HG02798 (cell line): ENCODE measurements at regions not wholly inside any gene's neighbourhood (a gene's known extent, or its start where the extent isn't known, plus 50 kb on each side); places are given as distances from the start of the nearest gene placed in this dataset.

Experiments used
- ATAC-seq: cut with Tn5 transposase; IDR thresholded peaks from one replicate; pipeline ENCODE4 v1.9.1; 2021; ENCODE audit warnings: mild to moderate bottlenecking; ENCODE audit not compliant: unreplicated experiment, poor library complexity

DNA sequence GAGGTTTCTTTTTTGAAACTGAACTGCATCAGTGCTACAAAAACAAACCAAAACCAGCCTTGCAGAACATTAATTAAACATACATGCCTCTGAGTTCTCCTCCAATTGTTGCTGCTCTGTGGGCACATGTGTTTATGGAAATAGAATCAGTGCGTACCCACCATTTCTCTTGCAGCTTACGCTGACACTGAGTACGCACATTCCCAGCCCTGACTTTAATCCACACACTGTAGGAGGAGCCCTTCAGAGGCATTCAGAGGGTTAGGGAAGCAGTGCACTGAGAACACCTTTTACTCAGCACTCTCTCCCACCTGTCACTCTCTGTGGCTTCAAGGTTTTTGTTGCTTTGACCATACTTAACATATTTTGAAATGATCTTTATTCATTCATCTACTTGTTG is 250.5 kb upstream of the PWP1 start:
- ATAC-seq: no peak

DNA sequence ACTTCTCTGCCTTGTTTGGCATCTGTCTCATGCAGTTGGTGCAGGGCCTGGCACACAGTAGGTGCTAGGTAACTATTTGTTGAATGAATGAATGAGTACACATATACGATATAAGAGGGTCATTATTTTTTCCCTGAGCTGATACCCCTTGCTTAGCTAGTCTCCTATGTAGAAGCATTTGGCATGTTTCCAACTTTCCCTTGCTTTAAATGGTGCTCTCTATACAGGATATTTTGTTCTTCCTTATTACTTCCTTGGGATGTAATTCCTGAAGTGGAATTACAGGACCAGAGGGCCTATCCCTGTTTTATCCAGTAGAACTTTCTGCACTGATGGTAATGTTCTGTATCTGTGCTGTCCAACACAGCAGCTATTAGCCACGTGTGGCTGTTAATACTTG is 250.1 kb upstream of the PWP1 start:
- no peak for ATAC-seq

DNA sequence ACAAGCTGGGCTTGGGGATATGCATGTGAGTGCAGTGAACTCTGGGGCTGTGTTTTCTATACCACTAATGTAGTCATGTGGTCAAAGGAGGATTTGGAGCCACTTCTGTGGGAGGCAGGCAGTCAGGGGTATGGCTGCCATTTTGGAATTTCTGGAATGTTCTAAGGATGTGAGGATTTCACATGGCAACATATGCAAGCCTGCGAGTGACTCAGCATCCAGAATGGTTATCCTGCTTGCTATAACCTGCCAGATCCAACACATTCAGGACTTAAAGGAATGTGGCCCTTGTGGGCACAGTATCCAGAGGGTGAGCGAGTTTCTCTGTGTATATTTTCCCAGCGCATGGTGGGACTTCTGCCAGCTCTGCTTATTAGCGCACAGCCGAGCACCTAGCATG is 249.2 kb upstream of the PWP1 start:
- no peak for ATAC-seq

DNA sequence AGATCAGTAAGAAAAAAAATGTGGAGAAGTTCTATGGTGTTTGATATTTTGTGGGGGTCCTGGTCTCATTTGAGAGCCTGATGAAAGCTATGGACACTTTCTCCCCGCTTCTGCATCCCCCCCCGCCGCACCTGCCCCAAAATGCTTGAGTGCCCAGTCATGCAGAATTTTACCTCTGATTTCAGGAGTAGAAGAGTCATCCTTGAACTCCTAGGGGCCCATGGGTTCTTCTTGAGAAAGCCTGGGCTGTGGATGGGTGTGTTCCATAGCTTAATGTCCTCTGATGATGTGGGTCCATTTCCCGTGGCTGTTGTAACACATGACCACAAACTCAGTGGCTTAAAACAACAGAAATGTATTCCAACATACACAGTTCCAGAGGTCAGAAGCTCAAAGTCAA is 248.8 kb upstream of the PWP1 start:
- ATAC-seq: no peak

DNA sequence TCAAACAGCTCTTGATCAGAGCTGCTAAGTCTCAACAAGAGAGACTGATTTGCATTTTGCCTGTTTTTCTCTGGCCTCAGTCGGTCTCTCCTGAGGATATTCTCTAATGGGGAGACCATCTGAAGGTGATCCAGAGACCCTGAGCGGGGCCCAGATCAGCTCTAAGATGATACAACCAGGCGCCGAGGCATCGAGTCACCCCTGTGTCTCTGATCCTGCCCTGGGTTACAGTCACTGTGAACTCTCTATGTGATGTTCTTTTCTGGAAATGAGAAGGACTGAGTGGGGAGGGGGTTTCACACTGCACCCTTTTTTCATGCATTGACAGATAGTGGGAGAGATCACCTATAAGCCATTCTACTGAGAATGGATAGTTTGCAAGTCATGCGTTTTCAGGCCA is 247.6 kb upstream of the PWP1 start:
- ATAC-seq: no peak

DNA sequence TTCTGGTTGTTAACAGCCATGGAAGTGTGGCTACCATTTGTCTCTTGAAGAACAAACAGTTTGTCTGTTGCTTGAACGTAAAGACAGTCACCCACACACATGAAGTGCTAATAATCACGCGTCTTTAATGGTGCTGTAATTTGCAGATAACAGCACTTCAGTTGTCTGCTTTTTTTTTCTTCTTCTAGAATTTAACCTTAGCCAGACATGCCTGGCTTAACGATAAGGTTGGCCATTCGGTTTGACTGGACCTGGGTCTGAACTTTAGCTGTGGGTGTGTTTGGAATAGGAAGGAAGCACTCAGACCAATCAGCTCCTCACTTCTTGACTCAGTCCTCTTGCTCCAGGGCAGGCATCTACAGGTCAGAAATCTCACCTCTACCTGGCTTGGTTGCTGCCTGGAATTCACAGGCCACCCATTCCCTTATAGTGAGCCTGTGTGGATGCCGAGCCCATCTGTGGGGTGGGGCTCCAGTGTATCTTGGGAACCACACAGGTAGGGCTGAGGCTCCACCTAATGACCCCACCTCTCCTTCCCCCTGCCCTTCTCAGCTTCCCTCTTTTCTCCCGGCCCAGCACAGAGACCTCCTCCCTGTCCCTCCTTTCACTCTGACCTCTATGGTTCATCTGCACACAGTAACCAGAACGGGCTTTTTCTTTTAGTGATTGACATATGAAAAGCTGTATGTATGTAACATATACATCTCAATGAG is 246.4 kb upstream of the PWP1 start:
- ATAC-seq: no peak

DNA sequence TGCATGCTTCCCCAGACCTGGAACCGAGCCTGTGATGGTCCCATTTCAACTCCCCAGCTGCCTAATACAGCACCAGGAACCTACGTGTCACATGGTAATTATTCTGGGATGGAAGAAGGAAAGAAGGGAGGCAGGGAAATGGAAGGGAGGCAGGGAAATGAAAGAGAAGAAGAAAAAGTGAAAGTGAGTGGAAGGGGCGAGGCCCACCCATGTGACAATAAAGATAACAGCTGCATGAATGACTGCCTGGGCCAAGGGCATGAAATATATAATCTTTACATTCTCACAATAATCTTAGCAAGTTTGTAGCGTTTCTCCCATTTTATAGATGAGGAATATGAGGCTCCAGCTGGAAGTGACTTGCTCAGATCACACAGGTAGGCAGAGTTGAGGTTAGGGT is 245.0 kb upstream of the PWP1 start:
- ATAC-seq: no peak

DNA sequence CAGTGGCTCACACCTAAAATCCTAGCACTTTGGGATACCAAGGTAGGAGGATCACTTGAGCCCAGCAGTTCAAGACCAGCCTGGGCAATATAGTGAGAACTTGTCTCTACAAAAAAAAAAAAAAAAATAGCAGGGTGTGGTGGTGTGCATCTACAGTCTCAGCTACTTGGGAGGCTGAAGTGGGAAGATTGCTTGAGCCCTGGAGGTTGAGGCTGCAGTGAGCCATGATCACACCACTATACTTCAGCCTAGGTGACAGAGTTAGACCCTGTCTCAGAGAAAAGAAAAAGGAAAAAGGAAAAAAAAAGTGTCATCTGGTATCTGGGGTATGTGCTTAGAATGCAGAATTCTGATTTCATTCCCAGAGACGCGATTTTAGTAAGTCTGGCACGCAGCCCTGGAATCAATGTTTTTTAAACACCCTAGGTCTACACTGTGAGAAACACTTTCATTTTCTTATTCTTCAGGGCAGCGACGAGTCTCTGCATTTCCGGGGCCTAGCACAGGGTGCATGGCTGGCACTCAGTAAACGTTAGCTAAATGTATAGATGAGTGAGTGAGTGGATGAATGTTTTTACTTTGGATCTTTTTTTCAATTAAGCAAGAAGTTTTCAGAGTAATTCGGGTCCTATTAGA is 243.8 kb upstream of the PWP1 start:
- no peak for ATAC-seq

DNA sequence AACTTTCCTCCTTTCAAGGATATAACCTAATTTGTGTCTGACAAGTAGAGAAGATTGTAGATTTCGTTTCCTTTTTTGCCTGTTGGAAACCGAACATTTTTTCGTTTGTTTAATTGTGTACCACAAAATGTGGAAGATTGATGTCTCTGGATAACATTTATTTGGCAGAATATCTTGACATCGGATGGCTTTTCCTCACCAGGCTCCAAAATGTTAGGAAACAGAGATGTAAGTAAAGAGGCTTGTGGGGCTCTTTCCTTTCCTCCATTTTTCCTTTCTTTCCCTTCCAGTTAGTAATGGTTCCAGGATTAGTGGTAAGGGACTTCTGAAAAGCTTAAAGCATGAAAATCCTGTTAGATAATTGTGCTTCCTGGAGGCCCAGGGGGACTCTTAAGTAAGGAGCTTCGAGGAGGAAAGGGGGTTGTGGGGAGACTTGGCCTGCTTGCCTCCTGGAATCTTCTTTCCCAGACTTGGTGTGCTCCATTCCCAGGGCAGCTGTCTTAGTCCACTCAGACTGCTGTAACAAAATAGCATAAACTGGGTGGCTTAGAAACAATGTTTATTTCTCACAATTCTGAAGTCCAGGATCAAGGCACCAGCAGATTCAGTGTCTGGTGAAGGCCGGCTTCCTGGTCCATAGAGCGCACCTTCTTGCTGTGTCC is 243.1 kb upstream of the PWP1 start:
- ATAC-seq: no peak

DNA sequence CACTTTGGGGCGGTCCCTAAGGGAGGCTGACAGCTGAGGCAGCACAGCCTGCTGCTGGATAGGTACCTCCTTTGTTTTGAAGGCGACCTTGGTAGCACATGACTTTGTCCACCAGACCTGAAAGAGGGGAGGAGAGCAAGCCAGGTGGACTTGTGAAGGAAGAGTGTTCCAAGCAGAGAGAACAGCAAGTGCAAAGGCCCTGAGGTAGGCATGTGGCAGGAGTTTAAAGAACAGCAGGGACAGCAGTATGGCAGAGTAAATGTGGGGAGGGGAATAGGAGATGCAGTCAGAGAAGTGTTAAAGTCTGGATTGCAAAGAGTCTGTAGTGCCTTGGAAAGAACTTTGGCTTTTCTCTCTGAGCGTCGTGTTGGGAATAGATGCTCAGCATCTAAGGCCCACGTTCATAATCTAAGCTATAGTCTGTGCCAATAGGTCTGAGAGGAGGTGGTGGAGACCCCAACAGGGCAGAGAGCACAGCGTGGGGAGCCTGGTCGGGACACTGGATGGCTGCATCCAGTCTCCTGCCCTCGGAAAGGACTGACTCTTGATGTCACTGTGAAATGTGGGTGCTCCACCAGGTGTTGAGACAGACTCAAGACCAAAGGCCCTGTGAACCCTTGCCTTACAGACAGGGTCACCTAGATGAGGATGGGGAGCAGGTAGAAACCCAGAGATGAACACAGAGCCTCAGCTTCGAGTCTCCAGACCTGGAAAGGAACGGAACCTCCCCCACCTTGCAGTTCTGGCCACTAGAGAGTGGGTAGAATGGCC is 242.1 kb upstream of the PWP1 start:
- no peak for ATAC-seq

DNA sequence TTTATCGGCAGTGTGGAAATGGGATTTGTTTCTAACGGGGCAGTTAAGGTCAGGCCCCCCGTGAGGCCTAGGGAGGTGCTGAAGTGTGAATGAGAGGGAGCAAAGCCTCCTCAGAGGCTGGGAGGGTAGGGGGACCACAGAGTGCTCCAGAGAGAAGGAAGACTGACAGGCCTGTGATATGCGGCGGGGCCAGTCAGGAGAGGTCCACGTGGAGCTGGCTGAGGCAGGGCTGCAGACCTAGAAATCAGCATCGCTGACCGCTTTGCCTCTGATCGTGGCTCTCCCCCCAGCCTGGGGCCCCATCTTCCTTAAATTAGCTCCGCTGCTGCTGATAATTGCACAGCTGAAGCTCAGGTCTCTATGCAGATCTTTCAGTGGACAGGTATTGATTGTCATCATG is 240.8 kb upstream of the PWP1 start:
- no peak for ATAC-seq

DNA sequence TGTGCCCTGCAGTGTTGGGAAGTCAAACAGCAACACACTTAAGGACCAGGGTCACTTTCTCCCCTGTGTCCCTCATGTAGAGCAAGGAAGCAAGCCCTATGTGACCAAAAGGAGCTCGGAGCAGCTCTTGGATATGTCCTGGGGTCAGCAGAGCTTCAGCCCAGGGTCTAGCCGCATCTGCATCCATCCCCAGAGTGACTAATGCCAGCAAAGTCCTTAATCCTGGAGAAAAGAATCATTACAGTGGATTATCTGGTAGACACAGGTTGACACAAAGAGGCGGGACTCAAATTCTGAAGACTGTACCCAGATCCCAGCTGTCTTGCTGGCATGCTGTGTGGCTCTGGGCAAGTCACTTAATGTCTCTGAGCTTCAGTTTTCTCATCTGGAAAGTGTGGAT is 239.1 kb upstream of the PWP1 start:
- no peak for ATAC-seq

DNA sequence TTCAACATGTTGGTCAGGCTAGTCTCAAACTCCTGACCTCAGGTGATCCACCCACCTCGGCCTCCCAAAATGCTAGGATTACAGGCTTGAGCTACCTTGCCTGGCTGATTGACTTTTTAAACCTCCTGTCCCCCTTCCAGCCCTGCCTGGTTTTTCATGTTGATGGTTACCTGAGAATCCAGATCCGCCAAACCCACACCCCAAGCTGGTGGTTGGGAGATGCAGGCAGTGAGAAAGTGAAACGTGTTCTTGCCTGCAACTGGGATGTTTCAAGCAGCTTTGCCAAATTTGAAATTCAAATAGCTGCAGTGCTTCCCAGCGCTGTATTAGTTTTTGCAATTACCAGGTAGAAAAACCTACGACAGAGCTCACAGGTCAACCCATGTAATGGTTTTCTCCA is 238.3 kb upstream of the PWP1 start:
- ATAC-seq: no peak

DNA sequence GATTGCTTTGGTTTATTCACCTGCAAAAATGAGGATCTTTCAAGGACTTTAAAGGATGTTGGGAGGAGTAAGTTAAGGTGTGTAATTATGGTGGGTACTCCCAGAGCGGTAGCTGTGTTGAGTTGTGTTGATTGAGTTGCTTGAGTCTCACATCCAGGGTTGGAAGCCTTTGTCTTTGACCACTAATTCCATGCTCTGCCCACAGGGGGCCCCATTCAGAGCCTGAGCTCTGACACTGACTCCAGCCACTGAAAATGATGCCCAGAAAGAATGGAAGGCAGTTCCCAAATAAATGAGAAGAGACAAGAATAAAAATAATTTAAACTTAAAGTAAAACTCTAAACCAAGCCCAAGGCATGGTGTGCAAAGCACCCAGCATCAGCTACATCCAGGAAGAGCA is 237.4 kb upstream of the PWP1 start:
- ATAC-seq: no peak

DNA sequence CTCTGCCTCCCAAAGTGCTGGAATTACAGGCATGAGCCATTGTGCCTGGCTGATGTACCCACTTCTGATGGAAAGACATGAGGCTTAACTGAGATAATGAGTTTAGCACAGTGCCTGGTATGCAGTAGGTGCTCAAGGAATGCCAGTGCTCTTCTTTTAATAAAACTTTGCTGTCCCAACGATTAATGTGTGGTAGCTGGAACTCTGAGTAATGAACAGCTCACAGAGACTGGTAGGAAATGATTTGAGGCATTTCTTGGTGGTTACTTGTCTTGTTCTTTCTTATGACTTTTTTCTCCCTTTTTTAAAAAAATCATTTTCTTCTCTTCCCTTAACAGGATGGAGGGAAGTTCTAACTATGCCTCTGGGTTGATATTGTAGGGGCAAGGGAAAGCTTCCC is 235.7 kb upstream of the PWP1 start:
- ATAC-seq: no peak

DNA sequence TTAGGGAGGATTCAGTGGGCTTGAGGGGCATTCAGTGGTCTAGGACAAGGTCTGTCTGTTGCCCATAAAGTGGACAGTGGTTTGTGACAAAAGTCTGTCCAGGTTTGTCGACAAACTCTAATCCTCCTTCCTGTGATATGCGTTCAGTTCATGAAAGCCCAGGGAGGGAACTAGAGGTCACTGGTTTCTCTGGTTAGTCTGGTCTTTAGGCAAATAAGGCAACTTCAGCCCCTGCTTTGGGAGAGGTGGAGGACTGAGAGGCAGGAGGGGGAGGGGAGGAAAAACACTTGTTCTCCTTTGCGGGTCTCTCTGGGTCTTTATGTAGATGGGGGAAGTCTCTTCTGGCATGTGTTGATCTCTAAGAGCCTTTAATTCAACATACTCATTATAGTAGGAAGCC is 235.1 kb upstream of the PWP1 start:
- ATAC-seq: no peak

DNA sequence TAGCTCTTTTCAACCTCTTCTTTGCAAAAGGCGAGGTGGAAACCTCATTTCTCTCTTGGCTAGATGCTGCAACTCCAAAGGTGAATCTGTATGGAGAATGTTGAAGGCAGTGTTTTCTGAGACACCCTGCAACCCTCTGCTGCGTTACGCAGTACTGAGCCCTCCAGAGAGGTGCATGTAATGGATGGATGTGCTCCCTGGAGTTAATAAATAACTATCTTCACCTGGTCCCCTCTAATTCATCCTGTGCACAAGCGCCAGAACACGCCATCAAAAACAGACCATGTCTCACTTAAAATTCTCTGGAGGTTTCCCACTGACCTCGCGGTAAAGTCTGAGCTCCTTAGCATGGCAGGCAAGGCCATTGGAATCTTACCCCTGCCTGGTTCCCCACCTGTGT is 234.4 kb upstream of the PWP1 start:
- ATAC-seq: no peak

DNA sequence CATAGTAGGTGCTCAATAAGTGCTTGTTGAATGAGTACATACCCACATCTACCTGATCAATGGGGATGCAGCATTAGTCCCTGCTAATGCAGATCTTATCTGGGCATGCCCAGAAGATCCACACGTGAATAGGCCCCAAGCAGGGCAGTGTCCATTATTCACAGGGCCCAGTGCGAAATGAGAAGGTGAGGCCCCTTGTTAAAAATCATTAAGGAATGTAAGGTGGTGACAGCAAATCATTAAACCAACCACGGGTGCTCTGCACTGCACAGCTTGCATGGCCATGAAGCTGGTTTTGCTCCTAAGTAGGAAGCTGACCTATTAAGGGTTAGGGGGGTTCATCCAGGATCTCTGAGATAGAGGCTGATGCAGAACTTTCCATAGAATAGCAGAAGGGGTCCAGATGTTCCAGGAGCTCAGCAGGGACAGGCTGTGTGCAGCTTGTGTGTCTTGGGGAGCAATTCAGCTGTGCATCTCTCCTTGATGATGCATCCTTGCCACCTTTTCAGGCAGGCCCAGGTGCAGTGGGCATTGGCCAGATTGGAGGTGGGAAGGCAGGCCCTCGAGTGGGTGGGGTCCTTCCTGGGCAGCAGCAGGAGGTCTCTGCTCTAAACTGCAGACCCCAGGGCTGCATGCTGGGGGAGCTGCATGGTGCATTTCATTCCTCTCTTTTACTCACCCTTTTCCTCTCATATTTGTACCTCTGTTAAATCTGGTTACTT is 231.3 kb upstream of the PWP1 start:
- ATAC-seq: no peak

DNA sequence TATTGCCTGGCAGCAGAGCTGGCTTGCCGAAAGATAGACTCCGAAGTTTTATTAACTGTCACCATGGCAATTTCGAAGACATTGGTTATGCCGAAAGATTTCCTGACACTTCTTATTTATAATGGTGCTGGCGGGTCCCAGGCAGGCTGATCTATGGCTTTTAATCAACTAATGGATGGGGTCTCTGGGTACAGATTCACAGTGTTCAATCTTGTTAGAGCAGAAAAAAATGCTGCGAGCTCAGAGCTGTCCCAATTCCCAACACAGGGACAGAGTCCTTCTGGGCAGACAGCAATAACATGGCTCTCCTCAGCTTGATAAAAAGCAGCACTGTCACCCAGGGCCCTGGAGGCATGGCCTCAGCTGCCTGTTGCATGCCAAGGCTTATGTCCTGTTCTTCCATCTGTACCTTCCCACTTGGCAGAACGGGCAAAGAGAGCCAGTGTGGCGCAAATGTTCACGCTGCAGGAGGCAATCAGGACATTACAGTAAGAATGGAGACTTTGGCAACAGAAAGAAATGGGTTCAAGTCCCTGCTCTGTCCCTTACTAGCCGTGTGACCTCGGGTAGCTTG is 228.2 kb upstream of the PWP1 start:
- ATAC-seq: no peak

DNA sequence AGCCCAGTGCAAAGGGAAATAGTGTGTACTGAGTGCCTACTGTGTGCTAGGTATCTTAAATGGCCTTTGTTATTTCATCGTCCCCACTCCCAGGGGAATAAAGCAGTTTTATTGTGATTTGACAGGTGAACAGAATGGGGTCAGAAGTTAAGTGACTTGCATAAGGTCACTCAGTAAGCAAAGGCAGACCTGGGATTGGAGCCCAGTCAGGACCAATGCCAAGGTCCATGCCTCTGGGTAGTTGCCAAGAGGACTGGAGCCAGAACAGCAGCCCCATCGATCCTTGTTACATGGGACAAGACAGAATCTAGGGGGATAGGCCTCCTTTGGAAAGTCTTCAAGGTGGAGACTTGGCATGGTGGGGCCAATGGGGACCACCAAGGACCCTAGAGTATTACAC is 227.4 kb upstream of the PWP1 start:
- no peak for ATAC-seq
